ENCODE measurements at regions not wholly inside any gene's neighbourhood (a gene's known extent, or its start where the extent isn't known, plus 50 kb on each side); places are given as distances from the start of the nearest gene placed in this dataset.

- no peak for TF ChIP-seq CTCF (IDR thresholded peaks at IDR 0.05)
- no peak for TF ChIP-seq POLR2A (IDR thresholded peaks at IDR 0.05)
Measured at GRCh38 chr7:25541094-25541821, 313.0 kb upstream of the NPVF start.
